ENCODE measurements at regions not wholly inside any gene's neighbourhood (a gene's known extent, or its start where the extent isn't known, plus 50 kb on each side); places are given as distances from the start of the nearest gene placed in this dataset.

DNA sequence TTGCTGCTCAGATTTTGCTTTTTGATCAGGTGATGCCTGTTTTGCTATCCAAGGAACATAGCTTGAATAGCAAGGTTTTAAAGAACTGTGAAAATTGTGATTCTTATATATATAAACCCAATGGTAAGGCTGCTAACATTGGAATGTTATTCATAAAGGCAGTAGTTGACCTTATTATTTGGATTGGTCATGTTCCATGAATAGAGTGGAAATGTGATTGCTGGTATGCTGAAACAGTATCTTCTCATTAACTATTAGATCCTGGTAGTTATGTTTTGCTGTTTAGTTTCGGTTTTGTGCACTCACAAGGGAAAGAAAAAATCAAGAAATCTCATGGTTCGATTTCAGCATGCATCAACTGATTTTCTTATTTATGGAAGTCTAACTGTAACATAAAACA, 78.7 kb upstream of the NPHP3 start:
- TF ChIP-seq, protein P1, sequence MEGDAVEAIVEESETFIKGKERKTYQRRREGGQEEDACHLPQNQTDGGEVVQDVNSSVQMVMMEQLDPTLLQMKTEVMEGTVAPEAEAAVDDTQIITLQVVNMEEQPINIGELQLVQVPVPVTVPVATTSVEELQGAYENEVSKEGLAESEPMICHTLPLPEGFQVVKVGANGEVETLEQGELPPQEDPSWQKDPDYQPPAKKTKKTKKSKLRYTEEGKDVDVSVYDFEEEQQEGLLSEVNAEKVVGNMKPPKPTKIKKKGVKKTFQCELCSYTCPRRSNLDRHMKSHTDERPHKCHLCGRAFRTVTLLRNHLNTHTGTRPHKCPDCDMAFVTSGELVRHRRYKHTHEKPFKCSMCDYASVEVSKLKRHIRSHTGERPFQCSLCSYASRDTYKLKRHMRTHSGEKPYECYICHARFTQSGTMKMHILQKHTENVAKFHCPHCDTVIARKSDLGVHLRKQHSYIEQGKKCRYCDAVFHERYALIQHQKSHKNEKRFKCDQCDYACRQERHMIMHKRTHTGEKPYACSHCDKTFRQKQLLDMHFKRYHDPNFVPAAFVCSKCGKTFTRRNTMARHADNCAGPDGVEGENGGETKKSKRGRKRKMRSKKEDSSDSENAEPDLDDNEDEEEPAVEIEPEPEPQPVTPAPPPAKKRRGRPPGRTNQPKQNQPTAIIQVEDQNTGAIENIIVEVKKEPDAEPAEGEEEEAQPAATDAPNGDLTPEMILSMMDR (IDR thresholded peaks at IDR 0.05; ENCODE audit: low read depth, low read length) = no peak
- TF ChIP-seq, protein P2, sequence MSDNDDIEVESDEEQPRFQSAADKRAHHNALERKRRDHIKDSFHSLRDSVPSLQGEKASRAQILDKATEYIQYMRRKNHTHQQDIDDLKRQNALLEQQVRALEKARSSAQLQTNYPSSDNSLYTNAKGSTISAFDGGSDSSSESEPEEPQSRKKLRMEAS (IDR thresholded peaks at IDR 0.05; ENCODE audit: low read depth, low read length) = no peak
